Esophagus squamous epithelium (tissue), 5 donors: ENCODE measurements at regions not wholly inside any gene's neighbourhood (a gene's known extent, or its start where the extent isn't known, plus 50 kb on each side); places are given as distances from the start of the nearest gene placed in this dataset.

Experiments used
- DNase-seq: peaks from one replicate; lab custom pipeline; 2025; lab: John Stamatoyannopoulos, UW
- H3K27ac ChIP-seq, 4 donors: fragments of 200-600 bp; sonication (generic); one replicate each; pipeline ENCODE4 v1.5.1; 2016 to 2019; ENCODE audit warnings: mild to moderate bottlenecking in 1 of 4
- H3K27me3 ChIP-seq, 4 donors: fragments of 200-600 bp; sonication (generic); 1 replicate in 3 of 4; 2 replicates in 1 of 4; pipeline versions ENCODE4 v1.5.1 to v1.6.0; 2017 to 2021; ENCODE audit warnings: antibody characterized with exemption in 1 of 4
- H3K36me3 ChIP-seq, 3 donors: fragments of 200-600 bp; sonication (generic); one replicate each; pipeline ENCODE4 v1.5.1; 2016 to 2019
- H3K4me1 ChIP-seq, 3 donors: fragments of 200-600 bp; sonication (generic); one replicate each; pipeline ENCODE4 v1.5.1; 2017 to 2019
- H3K4me3 ChIP-seq, 4 donors: fragments of 200-600 bp; sonication (generic); 1 replicate in 3 of 4; 2 replicates in 1 of 4; pipeline ENCODE4 v1.5.1; 2016 to 2019; ENCODE audit warnings: mild to moderate bottlenecking in 2 of 4, moderate library complexity in 1 of 4
- H3K9me3 ChIP-seq, 3 donors: fragments of 200-600 bp; sonication (generic); one replicate each; pipeline ENCODE4 v1.5.1; 2016 to 2019
- POLR2A ChIP-seq, 4 donors: fragments of 450-650 bp; IDR thresholded peaks; one replicate each; pipeline ENCODE4 v1.6.1; 2017; ENCODE audit warnings: antibody characterized with exemption in 4 of 4, mild to moderate bottlenecking in 4 of 4, moderate library complexity in 3 of 4
- WGBS, 2 donors: methylation state at CpG; one replicate each; pipeline ENCODE4 v1.1.5; 2018; 5-methylcytosine and 5-hydroxymethylcytosine counted together
- intact Hi-C: fragments of 100-400 bp; cut with DNase I; formaldehyde crosslinking; loops from one replicate; pipeline ENCODE4 v1.15.0; 2022
- TF ChIP-seq, protein P1 (sequence below), 6 experiments: fragments of 450-650 bp in 4 of 6; fragments of 200-600 bp in 2 of 6; sonication (generic) in 2 of 6; IDR thresholded peaks; one replicate each; pipeline ENCODE4 v1.5.1; 2016 to 2019; ENCODE audit warnings: antibody characterized with exemption in 6 of 6, mild to moderate bottlenecking in 4 of 6, moderate library complexity in 4 of 6
- donor health status: DM: yes; HTN: yes; CAD: no.

DNA sequence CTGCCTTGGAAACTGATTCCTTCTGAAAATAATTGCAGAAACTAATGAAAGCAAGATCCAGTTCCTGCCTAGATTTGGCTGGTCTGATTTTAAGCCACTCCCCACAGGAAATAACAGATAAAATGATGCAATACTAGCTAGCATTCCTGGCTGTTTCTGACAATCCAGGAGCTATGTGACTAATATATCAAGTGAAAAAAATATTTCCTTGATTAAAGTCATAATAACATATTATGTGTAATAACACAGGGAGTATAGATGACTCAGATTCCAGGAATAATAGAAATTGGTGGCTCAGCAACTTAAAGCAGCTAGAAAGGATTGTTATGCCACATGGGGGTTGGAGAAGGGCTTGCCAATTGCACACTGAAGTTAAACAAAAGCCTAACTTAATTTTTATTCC lies 182.7 kb upstream of the SALL4 start:
- peak overlapping the region; percentile 64 to 84 (median 67) for H3K27ac ChIP-seq
- TF ChIP-seq POLR2A (IDR thresholded peaks at IDR 0.05): no peak
- TF ChIP-seq, protein P1, sequence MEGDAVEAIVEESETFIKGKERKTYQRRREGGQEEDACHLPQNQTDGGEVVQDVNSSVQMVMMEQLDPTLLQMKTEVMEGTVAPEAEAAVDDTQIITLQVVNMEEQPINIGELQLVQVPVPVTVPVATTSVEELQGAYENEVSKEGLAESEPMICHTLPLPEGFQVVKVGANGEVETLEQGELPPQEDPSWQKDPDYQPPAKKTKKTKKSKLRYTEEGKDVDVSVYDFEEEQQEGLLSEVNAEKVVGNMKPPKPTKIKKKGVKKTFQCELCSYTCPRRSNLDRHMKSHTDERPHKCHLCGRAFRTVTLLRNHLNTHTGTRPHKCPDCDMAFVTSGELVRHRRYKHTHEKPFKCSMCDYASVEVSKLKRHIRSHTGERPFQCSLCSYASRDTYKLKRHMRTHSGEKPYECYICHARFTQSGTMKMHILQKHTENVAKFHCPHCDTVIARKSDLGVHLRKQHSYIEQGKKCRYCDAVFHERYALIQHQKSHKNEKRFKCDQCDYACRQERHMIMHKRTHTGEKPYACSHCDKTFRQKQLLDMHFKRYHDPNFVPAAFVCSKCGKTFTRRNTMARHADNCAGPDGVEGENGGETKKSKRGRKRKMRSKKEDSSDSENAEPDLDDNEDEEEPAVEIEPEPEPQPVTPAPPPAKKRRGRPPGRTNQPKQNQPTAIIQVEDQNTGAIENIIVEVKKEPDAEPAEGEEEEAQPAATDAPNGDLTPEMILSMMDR (IDR thresholded peaks at IDR 0.05): no peak
- H3K4me1 ChIP-seq: peaks cover 0 to 21% (median 11%) of the 10 kb centered on the region in 3 donors
- no peaks in the 10 kb centered on the region for H3K27me3 ChIP-seq
- intact Hi-C loops: no loop called here
- H3K9me3 ChIP-seq: no peaks in the 10 kb centered on the region
- H3K4me3 ChIP-seq: no peak overlapping the region
- DNase-seq: no peak
- no peaks in the 10 kb centered on the region for H3K36me3 ChIP-seq

GRCh38 chr20:51980277-51980676 lies 178.0 kb upstream of the SALL4 start:
- no peak overlapping the region for H3K4me3 ChIP-seq
- H3K9me3 ChIP-seq: peaks cover 0 to 10% (median 6%) of the 10 kb centered on the region in 3 donors
- DNase-seq: no peak
- no peak for TF ChIP-seq POLR2A (IDR thresholded peaks at IDR 0.05)
- TF ChIP-seq, protein P1 (IDR thresholded peaks at IDR 0.05): no peak
- peaks cover 0 to 14% (median 7%) of the 10 kb centered on the region in 3 donors for H3K4me1 ChIP-seq
- H3K27ac ChIP-seq: no peak overlapping the region
- 92 to 94% methylated on average over 8 to 11 of the region's 11 CpGs for WGBS, 2 donors
- intact Hi-C loops: no loop called here
- H3K27me3 ChIP-seq: no peaks in the 10 kb centered on the region
- H3K36me3 ChIP-seq: no peaks in the 10 kb centered on the region

DNA sequence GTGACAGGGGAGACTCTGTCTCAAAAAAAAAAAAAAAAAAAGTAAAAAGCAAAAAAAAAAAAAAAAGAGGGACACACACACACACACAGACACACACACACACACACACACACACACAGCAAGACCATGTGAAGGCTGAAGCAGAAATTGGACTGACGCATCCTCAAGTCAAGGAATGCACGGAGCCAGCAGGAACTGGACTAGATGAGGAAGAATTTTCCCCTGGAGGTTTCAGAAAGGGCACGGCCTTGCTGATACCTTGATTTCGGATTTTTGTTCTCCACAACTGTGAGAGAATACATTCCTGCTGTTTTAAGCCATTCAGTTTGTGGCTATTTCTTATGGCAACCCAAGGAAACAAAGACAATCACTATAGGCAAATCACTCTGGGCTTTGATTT lies 176.9 kb upstream of the SALL4 start:
- WGBS, 2 donors: 80 to 86% methylated on average over 4 of the region's 4 CpGs
- intact Hi-C loops: no loop called here
- no peaks in the 10 kb centered on the region for H3K27me3 ChIP-seq
- no peak for TF ChIP-seq POLR2A (IDR thresholded peaks at IDR 0.05)
- TF ChIP-seq, protein P1 (IDR thresholded peaks at IDR 0.05): no peak
- H3K27ac ChIP-seq: no peak overlapping the region
- H3K36me3 ChIP-seq: no peaks in the 10 kb centered on the region
- no peak overlapping the region for H3K4me3 ChIP-seq
- H3K4me1 ChIP-seq: peaks cover 0 to 3% (median under 1%) of the 10 kb centered on the region in 3 donors
- H3K9me3 ChIP-seq: peaks cover 0 to 10% (median 6%) of the 10 kb centered on the region in 3 donors
- DNase-seq: no peak

GRCh38 chr20:51978070-51978501 lies 175.8 kb upstream of the SALL4 start:
- 41 to 48% methylated on average over 7 of the region's 7 CpGs for WGBS, 2 donors
- H3K27me3 ChIP-seq: no peaks in the 10 kb centered on the region
- no peak for DNase-seq
- H3K4me1 ChIP-seq: no peaks in the 10 kb centered on the region
- no peaks in the 10 kb centered on the region for H3K36me3 ChIP-seq
- H3K9me3 ChIP-seq: peaks cover 0 to 10% (median 6%) of the 10 kb centered on the region in 3 donors
- no peak overlapping the region for H3K4me3 ChIP-seq
- H3K27ac ChIP-seq: no peak overlapping the region
- TF ChIP-seq, protein P1 (IDR thresholded peaks at IDR 0.05): no peak
- no peak for TF ChIP-seq POLR2A (IDR thresholded peaks at IDR 0.05)
- intact Hi-C loops: no loop called here

DNA sequence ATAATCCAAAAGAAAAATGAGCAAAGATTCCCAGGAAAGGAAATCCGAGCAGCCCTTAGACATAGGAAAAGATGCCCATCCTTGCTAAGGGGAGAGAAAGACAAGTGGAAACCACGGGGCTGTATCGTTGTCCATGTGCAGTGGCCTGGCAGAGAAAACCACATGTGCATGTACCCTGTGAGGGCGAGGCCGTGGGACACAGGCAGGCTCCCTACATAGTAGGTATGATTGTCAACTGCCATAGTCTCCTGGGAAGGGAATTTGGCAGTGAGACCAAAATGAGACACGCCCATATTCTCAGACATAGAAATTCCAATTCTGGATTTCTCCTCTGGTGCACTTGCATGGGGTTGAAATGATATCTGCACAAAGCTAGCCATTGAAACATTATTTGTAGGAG lies 169.7 kb upstream of the SALL4 start:
- Histone ChIP-seq H3K4me3 (no peak overlapping the region), H3K9me3 (no peaks in the 10 kb centered on the region), H3K36me3 (no peaks in the 10 kb centered on the region), H3K27ac (no peak overlapping the region), H3K27me3 (no peaks in the 10 kb centered on the region), H3K4me1 (no peaks in the 10 kb centered on the region)
- intact Hi-C loops: no loop called here
- 75 to 79% methylated on average over 6 of the region's 6 CpGs for WGBS, 2 donors
- TF ChIP-seq POLR2A (IDR thresholded peaks at IDR 0.05): no peak
- TF ChIP-seq, protein P1 (IDR thresholded peaks at IDR 0.05): no peak
- DNase-seq: no peak
